SU-DHL-6 (cell line): ENCODE measurements at regions not wholly inside any gene's neighbourhood (a gene's known extent, or its start where the extent isn't known, plus 50 kb on each side); places are given as distances from the start of the nearest gene placed in this dataset.

Experiments used
- EZH2phosphoT487 ChIP-seq: fragments of 200-600 bp; sonication (generic), shearing (Covaris generic); conservative IDR thresholded peaks from 2 replicates; pipeline ENCODE4 v1.6.1; 2018; ENCODE audit warnings: mild to moderate bottlenecking, antibody characterized with exemption, low read length, moderate library complexity, mixed read lengths
- TF ChIP-seq, protein P1 (sequence below): fragments of 200-600 bp; sonication (generic); IDR thresholded peaks from one replicate; pipeline ENCODE4 v1.5.1; 2017; ENCODE audit warnings: antibody characterized with exemption, mild to moderate bottlenecking, low read length, moderate library complexity; ENCODE audit not compliant: insufficient read depth, poor library complexity, severe bottlenecking

DNA sequence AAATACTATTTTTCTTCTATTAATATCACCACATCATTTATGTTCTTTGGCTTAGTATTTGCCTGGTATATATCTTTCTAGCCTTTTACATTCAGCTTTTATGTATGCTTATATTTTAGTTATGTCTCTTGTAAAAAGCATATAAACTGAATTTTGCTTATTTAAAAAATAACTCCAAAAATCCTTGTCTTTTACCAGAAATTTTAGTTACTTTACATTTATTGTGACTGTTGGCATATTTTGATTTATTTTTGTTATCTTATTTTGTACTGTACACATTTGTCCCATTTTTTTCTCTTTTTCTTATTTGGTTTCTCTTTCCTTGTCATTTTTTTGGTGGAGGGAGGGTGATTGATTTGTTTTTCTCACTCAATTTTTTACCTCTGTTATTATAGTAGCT lies 169.6 kb downstream of the UACA start:
- TF ChIP-seq, protein P1, sequence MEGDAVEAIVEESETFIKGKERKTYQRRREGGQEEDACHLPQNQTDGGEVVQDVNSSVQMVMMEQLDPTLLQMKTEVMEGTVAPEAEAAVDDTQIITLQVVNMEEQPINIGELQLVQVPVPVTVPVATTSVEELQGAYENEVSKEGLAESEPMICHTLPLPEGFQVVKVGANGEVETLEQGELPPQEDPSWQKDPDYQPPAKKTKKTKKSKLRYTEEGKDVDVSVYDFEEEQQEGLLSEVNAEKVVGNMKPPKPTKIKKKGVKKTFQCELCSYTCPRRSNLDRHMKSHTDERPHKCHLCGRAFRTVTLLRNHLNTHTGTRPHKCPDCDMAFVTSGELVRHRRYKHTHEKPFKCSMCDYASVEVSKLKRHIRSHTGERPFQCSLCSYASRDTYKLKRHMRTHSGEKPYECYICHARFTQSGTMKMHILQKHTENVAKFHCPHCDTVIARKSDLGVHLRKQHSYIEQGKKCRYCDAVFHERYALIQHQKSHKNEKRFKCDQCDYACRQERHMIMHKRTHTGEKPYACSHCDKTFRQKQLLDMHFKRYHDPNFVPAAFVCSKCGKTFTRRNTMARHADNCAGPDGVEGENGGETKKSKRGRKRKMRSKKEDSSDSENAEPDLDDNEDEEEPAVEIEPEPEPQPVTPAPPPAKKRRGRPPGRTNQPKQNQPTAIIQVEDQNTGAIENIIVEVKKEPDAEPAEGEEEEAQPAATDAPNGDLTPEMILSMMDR, result no peak
- TF ChIP-seq EZH2phosphoT487, result no peak
